MM.1S (cell line): ENCODE measurements at regions not wholly inside any gene's neighbourhood (a gene's known extent, or its start where the extent isn't known, plus 50 kb on each side); places are given as distances from the start of the nearest gene placed in this dataset.

Source experiments
- DNase-seq: peaks from one replicate; pipeline ENCODE4 v3.0.0-alpha.2; 2015
- H2AFZ ChIP-seq: fragments of 300-600 bp; sonication (generic); 2 replicates; pipeline ENCODE4 v1.6.0; 2016; ENCODE audit warnings: antibody characterized with exemption, low read length
- H3F3A ChIP-seq: fragments of 300-600 bp; sonication (generic); 2 replicates; pipeline ENCODE4 v1.6.1; 2016; ENCODE audit warnings: mild to moderate bottlenecking, antibody characterized with exemption, low read length, moderate library complexity, mixed read lengths; ENCODE audit not compliant: insufficient read depth
- H3K27ac ChIP-seq: fragments of 300-600 bp; sonication (generic); 2 replicates; pipeline ENCODE4 v1.5.1; 2016; ENCODE audit warnings: mild to moderate bottlenecking, low read length
- H3K27me3 ChIP-seq: fragments of 300-600 bp; sonication (generic); replicated peaks from 2 replicates; pipeline ENCODE4 v1.6.0; 2016; ENCODE audit warnings: low read length; ENCODE audit not compliant: insufficient read depth
- H3K36me3 ChIP-seq: fragments of 300-600 bp; sonication (generic); replicated peaks from 2 replicates; pipeline ENCODE4 v1.6.1; 2016; ENCODE audit warnings: mild to moderate bottlenecking, low read length, mixed read lengths; ENCODE audit not compliant: insufficient read depth
- H3K4me1 ChIP-seq: fragments of 300-600 bp; sonication (generic); 2 replicates; pipeline ENCODE4 v1.6.1; 2016; ENCODE audit warnings: low read length, mixed read lengths
- H3K4me2 ChIP-seq: fragments of 300-600 bp; sonication (generic); 2 replicates; pipeline ENCODE4 v1.6.0; 2016; ENCODE audit warnings: low read depth, low read length
- H3K4me3 ChIP-seq: fragments of 300-600 bp; sonication (generic); 2 replicates; pipeline ENCODE4 v1.5.1; 2016; ENCODE audit warnings: low read length, mixed read lengths
- H3K79me2 ChIP-seq: fragments of 300-600 bp; sonication (generic); 2 replicates; pipeline ENCODE4 v1.6.1; 2016; ENCODE audit warnings: mixed run types, low read length, mixed read lengths
- H3K9ac ChIP-seq: fragments of 300-600 bp; sonication (generic); 2 replicates; pipeline ENCODE4 v1.6.1; 2016; ENCODE audit warnings: low read length, mixed read lengths
- H3K9me2 ChIP-seq: fragments of 300-600 bp; sonication (generic); replicated peaks from 2 replicates; pipeline ENCODE4 v1.6.1; 2016; ENCODE audit warnings: mild to moderate bottlenecking, low read length, mixed read lengths; ENCODE audit not compliant: insufficient read depth
- H3K9me3 ChIP-seq: fragments of 300-600 bp; sonication (generic); replicated peaks from 2 replicates; pipeline ENCODE4 v1.6.1; 2016; ENCODE audit warnings: mild to moderate bottlenecking, low read length, mixed read lengths; ENCODE audit not compliant: insufficient read depth
- H4K20me1 ChIP-seq: fragments of 300-600 bp; sonication (generic); 2 replicates; pipeline ENCODE4 v1.6.1; 2016; ENCODE audit warnings: mild to moderate bottlenecking, low read length, moderate library complexity, mixed read lengths; ENCODE audit not compliant: insufficient read depth
- EZH2 ChIP-seq: fragments of 300-600 bp; sonication (generic); optimal IDR thresholded peaks from 2 replicates; pipeline ENCODE3; 2017; ENCODE audit warnings: low read depth, mild to moderate bottlenecking, antibody characterized with exemption, low read length, mixed read lengths
- EZH2phosphoT487 ChIP-seq: fragments of 300-600 bp; sonication (generic); IDR thresholded peaks from 2 replicates; pipeline ENCODE4 v1.6.1; 2018; ENCODE audit warnings: antibody characterized with exemption, low read length
- TF ChIP-seq, protein P1 (sequence below): fragments of 300-600 bp; sonication (generic); IDR thresholded peaks from 2 replicates; pipeline ENCODE4 v1.5.1; 2016; ENCODE audit warnings: antibody characterized with exemption, low read length, mixed read lengths

DNA sequence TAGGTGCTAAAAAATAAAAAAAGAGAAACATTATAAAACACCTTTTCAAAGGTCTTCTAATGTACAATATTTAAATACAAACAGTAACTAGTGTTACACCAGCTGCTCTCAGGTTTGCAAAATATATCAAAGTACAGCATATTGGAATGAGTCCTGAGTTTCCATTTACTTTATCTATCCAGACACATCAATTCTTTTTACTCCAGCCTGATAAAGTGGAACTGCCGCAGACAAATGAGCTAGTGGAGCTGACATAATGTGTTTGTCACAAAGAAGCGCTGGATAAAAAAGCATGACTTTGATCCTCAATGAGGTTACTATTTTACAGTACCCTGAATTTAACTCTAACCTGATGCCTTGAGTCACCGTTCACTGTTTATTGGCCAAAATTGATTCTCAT, 1243.1 kb downstream of the GATA3 start:
- Histone ChIP-seq H3K9me2 (no peaks in the 10 kb centered on the region), H3K27me3 (no peaks in the 10 kb centered on the region), H3K4me3 (no peak overlapping the region), H3K79me2 (no peaks in the 10 kb centered on the region), H2AFZ (no peak overlapping the region), H3K9ac (no peak overlapping the region), H3K4me1 (peaks cover 17% of the 10 kb centered on the region), H4K20me1 (no peaks in the 10 kb centered on the region), H3K9me3 (no peaks in the 10 kb centered on the region), H3K36me3 (no peaks in the 10 kb centered on the region), H3K27ac (no peak overlapping the region), H3F3A (peaks cover 8% of the 10 kb centered on the region; the same call in 1 of the 2 replicates), H3K4me2 (no peak overlapping the region)
- TF ChIP-seq EZH2 = no peak
- TF ChIP-seq EZH2phosphoT487 = no peak
- TF ChIP-seq, protein P1, sequence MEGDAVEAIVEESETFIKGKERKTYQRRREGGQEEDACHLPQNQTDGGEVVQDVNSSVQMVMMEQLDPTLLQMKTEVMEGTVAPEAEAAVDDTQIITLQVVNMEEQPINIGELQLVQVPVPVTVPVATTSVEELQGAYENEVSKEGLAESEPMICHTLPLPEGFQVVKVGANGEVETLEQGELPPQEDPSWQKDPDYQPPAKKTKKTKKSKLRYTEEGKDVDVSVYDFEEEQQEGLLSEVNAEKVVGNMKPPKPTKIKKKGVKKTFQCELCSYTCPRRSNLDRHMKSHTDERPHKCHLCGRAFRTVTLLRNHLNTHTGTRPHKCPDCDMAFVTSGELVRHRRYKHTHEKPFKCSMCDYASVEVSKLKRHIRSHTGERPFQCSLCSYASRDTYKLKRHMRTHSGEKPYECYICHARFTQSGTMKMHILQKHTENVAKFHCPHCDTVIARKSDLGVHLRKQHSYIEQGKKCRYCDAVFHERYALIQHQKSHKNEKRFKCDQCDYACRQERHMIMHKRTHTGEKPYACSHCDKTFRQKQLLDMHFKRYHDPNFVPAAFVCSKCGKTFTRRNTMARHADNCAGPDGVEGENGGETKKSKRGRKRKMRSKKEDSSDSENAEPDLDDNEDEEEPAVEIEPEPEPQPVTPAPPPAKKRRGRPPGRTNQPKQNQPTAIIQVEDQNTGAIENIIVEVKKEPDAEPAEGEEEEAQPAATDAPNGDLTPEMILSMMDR = no peak
- DNase-seq = no peak

DNA sequence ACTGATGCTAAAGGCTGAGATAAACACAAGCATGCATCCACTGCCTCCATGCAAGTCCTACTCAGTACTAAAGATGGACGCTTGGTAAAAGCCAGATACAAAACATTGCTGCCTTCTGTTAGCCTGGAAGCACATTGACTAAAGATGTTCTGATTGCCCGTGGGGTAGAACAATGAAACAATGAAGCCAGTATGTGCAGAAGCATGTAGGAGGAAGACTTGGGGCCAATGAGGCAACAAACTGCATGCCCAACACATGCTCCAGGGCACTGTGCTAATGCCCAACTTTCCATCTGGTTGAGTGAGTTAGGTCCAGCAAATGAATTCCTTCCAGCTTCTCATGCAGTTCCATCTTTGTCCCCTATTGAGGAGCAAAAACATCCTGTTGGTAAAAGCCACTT, 1245.5 kb downstream of the GATA3 start:
- Histone ChIP-seq H4K20me1 (no peaks in the 10 kb centered on the region), H3K4me2 (no peak overlapping the region), H3F3A (no peaks in the 10 kb centered on the region), H2AFZ (no peak overlapping the region), H3K4me1 (peaks cover 6% of the 10 kb centered on the region), H3K4me3 (no peak overlapping the region), H3K9ac (no peak overlapping the region), H3K9me2 (no peaks in the 10 kb centered on the region), H3K79me2 (no peaks in the 10 kb centered on the region), H3K36me3 (no peaks in the 10 kb centered on the region), H3K9me3 (no peaks in the 10 kb centered on the region), H3K27me3 (no peaks in the 10 kb centered on the region), H3K27ac (no peak overlapping the region)
- no peak for TF ChIP-seq EZH2phosphoT487
- no peak for TF ChIP-seq EZH2
- TF ChIP-seq, protein P1 = no peak
- DNase-seq = no peak

DNA sequence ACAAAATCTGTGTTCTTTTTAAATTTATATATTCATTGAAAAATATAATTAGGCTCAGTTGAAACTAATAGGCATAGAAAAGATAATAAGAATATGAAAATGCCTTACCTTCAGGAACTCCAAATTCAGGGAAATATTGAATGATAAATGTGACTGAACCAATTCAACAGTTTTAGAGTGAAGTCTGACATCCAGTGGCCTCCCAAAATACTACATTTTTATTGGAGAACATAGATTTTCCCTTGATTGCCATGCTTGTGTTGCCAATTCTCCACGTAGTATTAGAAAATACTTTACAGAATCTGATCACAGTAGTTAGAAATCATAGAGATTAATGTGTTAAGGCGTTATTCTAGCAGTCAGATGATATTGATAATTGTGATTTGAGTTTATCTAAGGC, 1246.7 kb downstream of the GATA3 start:
- Histone ChIP-seq H3K27ac (no peak overlapping the region), H3K4me2 (no peak overlapping the region), H3K4me3 (no peak overlapping the region), H3K9me3 (no peaks in the 10 kb centered on the region), H3K36me3 (no peaks in the 10 kb centered on the region), H3K79me2 (no peaks in the 10 kb centered on the region), H3F3A (no peaks in the 10 kb centered on the region), H2AFZ (no peak overlapping the region), H3K9me2 (no peaks in the 10 kb centered on the region), H3K4me1 (no peaks in the 10 kb centered on the region), H4K20me1 (no peaks in the 10 kb centered on the region), H3K27me3 (no peaks in the 10 kb centered on the region), H3K9ac (no peak overlapping the region)
- no peak for TF ChIP-seq EZH2
- TF ChIP-seq, protein P1 = peak; percentile 21
- no peak for DNase-seq
